ENCODE measurements at regions not wholly inside any gene's neighbourhood (a gene's known extent, or its start where the extent isn't known, plus 50 kb on each side); places are given as distances from the start of the nearest gene placed in this dataset.

- TF ChIP-seq CTCF (IDR thresholded peaks at IDR 0.05 in 8 of 11, conservative IDR thresholded peaks at IDR 0.05 in 3 of 11): no peak
- no peak for TF ChIP-seq POLR2AphosphoS5 (IDR thresholded peaks at IDR 0.05)
- no peak for TF ChIP-seq POLR2A (IDR thresholded peaks at IDR 0.05)
Measured at GRCh38 chr2:2823061-2823753, 492.1 kb upstream of the MYT1L start.

Measured in spleen (tissue), 7 donors.